ENCODE measurements at regions not wholly inside any gene's neighbourhood (a gene's known extent, or its start where the extent isn't known, plus 50 kb on each side); places are given as distances from the start of the nearest gene placed in this dataset.
"Not testable (repeated sequence)": the region's sequence is repeated elsewhere in the genome, so short reads cannot be mapped to it uniquely, and the experiment has no call there.

DNA sequence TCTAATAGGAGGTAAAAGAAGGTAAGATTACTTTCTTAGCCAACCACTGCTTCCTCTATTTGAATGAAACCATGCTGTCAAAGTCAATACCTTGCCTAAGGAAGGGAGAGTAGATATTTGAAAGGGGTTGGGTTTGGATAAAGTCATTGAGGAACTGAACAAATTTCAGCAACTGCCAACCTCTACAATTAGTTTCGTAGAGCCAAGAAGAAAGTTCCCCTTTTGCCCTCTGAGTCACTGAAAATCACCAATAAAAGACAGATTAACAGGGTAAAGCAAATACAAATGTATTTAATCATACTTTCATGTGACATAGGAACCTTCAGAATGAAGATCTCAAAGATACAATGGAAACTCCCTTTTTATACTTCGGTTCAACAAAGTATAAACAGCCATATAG lies 615.7 kb downstream of the GABRG2 start:
- ATAC-seq = no peak
- TF ChIP-seq, protein P1, sequence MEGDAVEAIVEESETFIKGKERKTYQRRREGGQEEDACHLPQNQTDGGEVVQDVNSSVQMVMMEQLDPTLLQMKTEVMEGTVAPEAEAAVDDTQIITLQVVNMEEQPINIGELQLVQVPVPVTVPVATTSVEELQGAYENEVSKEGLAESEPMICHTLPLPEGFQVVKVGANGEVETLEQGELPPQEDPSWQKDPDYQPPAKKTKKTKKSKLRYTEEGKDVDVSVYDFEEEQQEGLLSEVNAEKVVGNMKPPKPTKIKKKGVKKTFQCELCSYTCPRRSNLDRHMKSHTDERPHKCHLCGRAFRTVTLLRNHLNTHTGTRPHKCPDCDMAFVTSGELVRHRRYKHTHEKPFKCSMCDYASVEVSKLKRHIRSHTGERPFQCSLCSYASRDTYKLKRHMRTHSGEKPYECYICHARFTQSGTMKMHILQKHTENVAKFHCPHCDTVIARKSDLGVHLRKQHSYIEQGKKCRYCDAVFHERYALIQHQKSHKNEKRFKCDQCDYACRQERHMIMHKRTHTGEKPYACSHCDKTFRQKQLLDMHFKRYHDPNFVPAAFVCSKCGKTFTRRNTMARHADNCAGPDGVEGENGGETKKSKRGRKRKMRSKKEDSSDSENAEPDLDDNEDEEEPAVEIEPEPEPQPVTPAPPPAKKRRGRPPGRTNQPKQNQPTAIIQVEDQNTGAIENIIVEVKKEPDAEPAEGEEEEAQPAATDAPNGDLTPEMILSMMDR (IDR thresholded peaks at IDR 0.05) = no peak
- Histone ChIP-seq H3K36me3 (no peaks in the 10 kb centered on the region), H3K4me1 (no peaks in the 10 kb centered on the region), H3K9me3 (peaks cover 0 to 5% of the 10 kb centered on the region in 2 donors), H3K27me3 (no peaks in the 10 kb centered on the region), H3K4me3 (no peak overlapping the region), H3K27ac (no peak overlapping the region)
- intact Hi-C loops (cut with DNase I) = no loop called here
- no peak for DNase-seq

- Histone ChIP-seq H3K36me3 (no peaks in the 10 kb centered on the region), H3K4me3 (no peak overlapping the region), H3K27me3 (no peaks in the 10 kb centered on the region), H3K4me1 (no peaks in the 10 kb centered on the region), H3K27ac (no peak overlapping the region), H3K9me3 (peaks cover 0 to 5% of the 10 kb centered on the region in 2 donors)
- TF ChIP-seq, protein P1 (IDR thresholded peaks at IDR 0.05) = no peak
- ATAC-seq (no peak), DNase-seq (no peak)
- intact Hi-C loops (cut with DNase I) = no loop called here
Measured at GRCh38 chr5:162684145-162684544, 616.6 kb downstream of the GABRG2 start.

DNA sequence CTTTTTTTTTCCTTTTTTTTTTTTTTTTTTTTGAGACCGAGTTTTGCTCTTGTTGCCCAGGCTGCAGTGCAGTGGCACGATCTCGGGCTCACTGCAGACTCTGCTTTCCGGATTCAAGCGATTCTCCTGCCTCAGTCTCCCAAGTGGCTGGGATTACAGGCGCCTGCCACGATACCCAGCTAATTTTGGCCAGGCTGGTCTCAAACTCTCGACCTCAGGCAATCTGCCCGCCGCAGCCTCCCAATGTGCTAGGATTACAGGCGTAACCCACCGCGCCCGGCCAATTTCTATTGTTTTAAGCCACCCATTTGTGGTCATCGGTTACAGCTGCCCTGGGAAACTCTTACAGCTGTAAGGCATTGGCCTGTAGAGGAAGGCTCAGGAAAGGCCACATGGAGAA lies 617.7 kb downstream of the GABRG2 start:
- no peaks in the 10 kb centered on the region for H3K27me3 ChIP-seq
- no peaks in the 10 kb centered on the region for H3K4me1 ChIP-seq
- H3K36me3 ChIP-seq = no peaks in the 10 kb centered on the region
- ATAC-seq (no peak), DNase-seq (no peak)
- peaks cover 0 to 8% of the 10 kb centered on the region in 2 donors for H3K9me3 ChIP-seq
- H3K27ac ChIP-seq = no peak overlapping the region
- TF ChIP-seq, protein P1 (IDR thresholded peaks at IDR 0.05) = no peak
- intact Hi-C loops (cut with DNase I) = no loop called here
- no peak overlapping the region for H3K4me3 ChIP-seq

DNA sequence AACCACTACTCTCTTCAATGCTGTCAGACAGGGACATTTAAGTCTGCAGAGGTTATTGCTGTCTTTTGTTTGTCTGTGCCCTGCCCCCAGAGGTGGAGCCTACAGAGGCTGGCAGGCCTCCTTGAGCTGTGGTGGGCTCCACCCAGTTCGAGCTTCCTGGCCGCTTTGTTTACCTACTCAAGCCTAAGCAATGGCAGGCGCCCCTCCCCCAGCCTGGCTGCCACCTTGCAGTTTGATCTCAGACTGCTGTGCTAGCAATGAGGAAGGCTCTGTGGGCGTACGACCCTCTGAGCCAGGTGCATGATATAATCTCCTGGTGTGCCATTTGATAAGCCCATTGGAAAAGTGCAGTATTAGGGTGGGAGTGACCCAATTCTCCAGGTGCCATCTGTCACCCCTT lies 628.7 kb downstream of the GABRG2 start:
- ATAC-seq; H3K36me3 ChIP-seq; DNase-seq; H3K4me1 ChIP-seq; intact Hi-C loops (cut with DNase I); H3K27me3 ChIP-seq; H3K4me3 ChIP-seq; H3K27ac ChIP-seq: not testable (repeated sequence)
- H3K9me3 ChIP-seq = peaks cover 0 to 12% of the 10 kb centered on the region in 2 donors

- no peak overlapping the region for H3K4me3 ChIP-seq
- intact Hi-C loops (cut with DNase I) = no loop called here
Measured at GRCh38 chr5:162699361-162699760, 631.8 kb downstream of the GABRG2 start.

DNA sequence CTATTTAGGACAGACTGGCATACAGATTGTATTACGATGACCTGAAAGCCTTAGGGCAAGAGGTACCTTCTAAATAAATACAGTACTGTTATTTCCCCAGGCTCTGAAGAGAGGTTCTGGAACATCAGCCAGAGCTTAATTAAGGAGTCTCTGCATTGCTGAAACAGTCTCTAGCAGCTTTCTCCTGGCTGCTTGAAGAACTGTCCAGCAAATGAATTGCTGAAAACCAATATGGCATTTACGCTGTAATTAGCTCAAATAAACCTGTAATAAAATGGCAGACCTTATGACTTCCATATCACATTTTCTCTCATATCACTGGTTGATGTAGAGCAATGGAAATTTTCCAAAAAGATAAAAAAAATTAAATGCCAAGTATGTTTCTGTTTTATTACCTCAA lies 636.3 kb downstream of the GABRG2 start:
- Histone ChIP-seq H3K36me3 (no peaks in the 10 kb centered on the region), H3K9me3 (no peaks in the 10 kb centered on the region), H3K27ac (no peak overlapping the region), H3K27me3 (no peaks in the 10 kb centered on the region), H3K4me1 (no peaks in the 10 kb centered on the region), H3K4me3 (no peak overlapping the region)
- no peak for ATAC-seq
- DNase-seq = no peak
- intact Hi-C loops (cut with DNase I) = no loop called here
- TF ChIP-seq, protein P1 (IDR thresholded peaks at IDR 0.05) = no peak

More at GRCh38 chr5:162699361-162699760, 631.8 kb downstream of the GABRG2 start:
- Histone ChIP-seq H3K27me3 (no peaks in the 10 kb centered on the region), H3K27ac (no peak overlapping the region), H3K9me3 (peaks cover 0 to 10% of the 10 kb centered on the region in 2 donors), H3K36me3 (no peaks in the 10 kb centered on the region), H3K4me1 (no peaks in the 10 kb centered on the region)
- DNase-seq (no peak), ATAC-seq (no peak)
- TF ChIP-seq, protein P1 (IDR thresholded peaks at IDR 0.05) = no peak

All from left lung (tissue), 4 donors.